SK-N-MC (cell line): ENCODE measurements at regions not wholly inside any gene's neighbourhood (a gene's known extent, or its start where the extent isn't known, plus 50 kb on each side); places are given as distances from the start of the nearest gene placed in this dataset.

Source experiments
- EZH2 ChIP-seq: fragments of 200-600 bp; sonication (generic); IDR thresholded peaks from one replicate; pipeline ENCODE4 v1.6.1; 2017; ENCODE audit warnings: antibody characterized with exemption
- POLR2AphosphoS5 ChIP-seq: IDR thresholded peaks from 2 replicates; pipeline ENCODE4 v1.6.1; 2012; ENCODE audit warnings: mild to moderate bottlenecking, low read depth, low read length, borderline replicate concordance

GRCh38 chr11:103543456-103543855 is 434.2 kb downstream of the DYNC2H1 start:
- no peak for TF ChIP-seq POLR2AphosphoS5
- TF ChIP-seq EZH2 = no peak
